ENCODE measurements at regions not wholly inside any gene's neighbourhood (a gene's known extent, or its start where the extent isn't known, plus 50 kb on each side); places are given as distances from the start of the nearest gene placed in this dataset.
"Not testable (repeated sequence)": the region's sequence is repeated elsewhere in the genome, so short reads cannot be mapped to it uniquely, and the experiment has no call there.

- H4K20me1 ChIP-seq (ENCODE audit: insufficient read depth); H3K4me2 ChIP-seq; H3K27me3 ChIP-seq (ENCODE audit: insufficient read depth, low read depth); H3K9ac ChIP-seq; H3K27ac ChIP-seq; H3K36me3 ChIP-seq (ENCODE audit: insufficient read depth); H3K4me1 ChIP-seq (ENCODE audit: low read depth, poor library complexity, severe bottlenecking); H3K79me2 ChIP-seq (ENCODE audit: insufficient read depth, low read depth); H2AFZ ChIP-seq (ENCODE audit: low read depth); H3K4me3 ChIP-seq (IDR thresholded peaks at IDR 0.05; ENCODE audit: insufficient read depth, low read depth, low read length): not testable (repeated sequence)
Measured at GRCh38 chr9:94420098-94420497, 91.7 kb upstream of the NUTM2F start.

GRCh38 chr9:94421951-94422350 is 93.5 kb upstream of the NUTM2F start:
- H3K9ac ChIP-seq; H2AFZ ChIP-seq (ENCODE audit: low read depth); H4K20me1 ChIP-seq (ENCODE audit: insufficient read depth); H3K4me3 ChIP-seq (IDR thresholded peaks at IDR 0.05; ENCODE audit: insufficient read depth, low read depth, low read length); H3K36me3 ChIP-seq (ENCODE audit: insufficient read depth); H3K27me3 ChIP-seq (ENCODE audit: insufficient read depth, low read depth); H3K79me2 ChIP-seq (ENCODE audit: insufficient read depth, low read depth); H3K4me1 ChIP-seq (ENCODE audit: low read depth, poor library complexity, severe bottlenecking); H3K4me2 ChIP-seq; H3K27ac ChIP-seq: not testable (repeated sequence)

- not testable (repeated sequence) for H3K4me2 ChIP-seq; H3K27ac ChIP-seq; H2AFZ ChIP-seq (ENCODE audit: low read depth); H3K27me3 ChIP-seq (ENCODE audit: insufficient read depth, low read depth); H3K79me2 ChIP-seq (ENCODE audit: insufficient read depth, low read depth); H3K36me3 ChIP-seq (ENCODE audit: insufficient read depth); H3K9ac ChIP-seq; H3K4me1 ChIP-seq (ENCODE audit: low read depth, poor library complexity, severe bottlenecking); H3K4me3 ChIP-seq (IDR thresholded peaks at IDR 0.05; ENCODE audit: insufficient read depth, low read depth, low read length); H4K20me1 ChIP-seq (ENCODE audit: insufficient read depth)
Measured at GRCh38 chr9:94425312-94425711, 96.9 kb upstream of the NUTM2F start.

- not testable (repeated sequence) for H3K9ac ChIP-seq; H4K20me1 ChIP-seq (ENCODE audit: insufficient read depth); H3K36me3 ChIP-seq (ENCODE audit: insufficient read depth); H3K4me2 ChIP-seq; H3K27me3 ChIP-seq (ENCODE audit: insufficient read depth, low read depth); H3K4me3 ChIP-seq (IDR thresholded peaks at IDR 0.05; ENCODE audit: insufficient read depth, low read depth, low read length); H3K4me1 ChIP-seq (ENCODE audit: low read depth, poor library complexity, severe bottlenecking); H3K27ac ChIP-seq; H3K79me2 ChIP-seq (ENCODE audit: insufficient read depth, low read depth); H2AFZ ChIP-seq (ENCODE audit: low read depth)
Measured at GRCh38 chr9:94437128-94437527, 108.7 kb upstream of the NUTM2F start.

GRCh38 chr9:94438336-94438735 is 109.9 kb upstream of the NUTM2F start:
- H3K9ac ChIP-seq; H3K79me2 ChIP-seq (ENCODE audit: insufficient read depth, low read depth); H3K4me1 ChIP-seq (ENCODE audit: low read depth, poor library complexity, severe bottlenecking); H3K27me3 ChIP-seq (ENCODE audit: insufficient read depth, low read depth); H3K36me3 ChIP-seq (ENCODE audit: insufficient read depth); H2AFZ ChIP-seq (ENCODE audit: low read depth); H3K4me3 ChIP-seq (IDR thresholded peaks at IDR 0.05; ENCODE audit: insufficient read depth, low read depth, low read length); H4K20me1 ChIP-seq (ENCODE audit: insufficient read depth); H3K27ac ChIP-seq; H3K4me2 ChIP-seq: not testable (repeated sequence)

- not testable (repeated sequence) for H3K9ac ChIP-seq; H3K4me1 ChIP-seq (ENCODE audit: low read depth, poor library complexity, severe bottlenecking); H3K27me3 ChIP-seq (ENCODE audit: insufficient read depth, low read depth); H3K36me3 ChIP-seq (ENCODE audit: insufficient read depth); H3K27ac ChIP-seq; H2AFZ ChIP-seq (ENCODE audit: low read depth); H4K20me1 ChIP-seq (ENCODE audit: insufficient read depth); H3K4me3 ChIP-seq (IDR thresholded peaks at IDR 0.05; ENCODE audit: insufficient read depth, low read depth, low read length); H3K79me2 ChIP-seq (ENCODE audit: insufficient read depth, low read depth); H3K4me2 ChIP-seq
Measured at GRCh38 chr9:94441146-94441545, 112.7 kb upstream of the NUTM2F start.

- peaks cover 5% of the 10 kb centered on the region; the same call in 1 of the 2 replicates for H3K36me3 ChIP-seq (ENCODE audit: insufficient read depth)
- H3K4me2 ChIP-seq: no peak overlapping the region
- H3K27ac ChIP-seq: no peak overlapping the region
- no peak overlapping the region for H3K4me3 ChIP-seq (IDR thresholded peaks at IDR 0.05; ENCODE audit: insufficient read depth, low read depth, low read length)
- no peak overlapping the region for H2AFZ ChIP-seq (ENCODE audit: low read depth)
- H3K9ac ChIP-seq: no peak overlapping the region
- no peaks in the 10 kb centered on the region for H3K4me1 ChIP-seq (ENCODE audit: low read depth, poor library complexity, severe bottlenecking)
- no peak for TF ChIP-seq CTCF (conservative IDR thresholded peaks at IDR 0.05; ENCODE audit: low read depth, low read length)
- H3K27me3 ChIP-seq (ENCODE audit: insufficient read depth, low read depth): no peaks in the 10 kb centered on the region
- H4K20me1 ChIP-seq (ENCODE audit: insufficient read depth): no peaks in the 10 kb centered on the region
- no peaks in the 10 kb centered on the region; the same call in 1 of the 2 replicates for H3K79me2 ChIP-seq (ENCODE audit: insufficient read depth, low read depth)
Measured at GRCh38 chr9:94441796-94442195, 113.1 kb upstream of the PCAT7 start.
